Stimulated activated CD4-positive, alpha-beta T cell treated with anti-CD3 and anti-CD28 coated beads, Interleukin-1b, Interleukin-23, amount 100 ng/mL, for 4 hours (primary cell): ENCODE measurements at regions not wholly inside any gene's neighbourhood (a gene's known extent, or its start where the extent isn't known, plus 50 kb on each side); places are given as distances from the start of the nearest gene placed in this dataset.

Experiments used
- DNase-seq, 2 donors: peaks; one replicate each; pipeline ENCODE4 v3.0.0-alpha.2; 2020; ENCODE audit warnings: low read depth in 2 of 2

DNA sequence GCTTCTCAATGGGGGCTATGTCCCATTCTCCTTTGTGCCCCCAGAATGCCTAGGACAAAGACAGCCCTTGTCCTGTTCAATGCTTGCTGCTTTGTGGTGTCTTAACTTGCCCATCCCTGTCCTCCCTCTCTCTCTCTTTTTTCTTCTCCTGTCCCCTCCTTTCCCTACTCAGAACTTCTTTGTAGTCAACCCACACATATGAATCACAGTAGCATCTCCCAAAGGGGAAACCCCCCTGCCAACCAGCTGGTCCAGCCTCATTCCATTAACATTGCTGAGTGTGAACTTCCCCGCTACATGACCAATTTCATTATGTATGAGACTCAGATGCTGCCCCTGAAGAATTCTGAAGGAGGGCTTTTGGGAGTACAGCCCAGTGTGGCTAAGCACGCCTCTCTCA lies 408.3 kb downstream of the ENC1 start:
- no peak for DNase-seq

DNA sequence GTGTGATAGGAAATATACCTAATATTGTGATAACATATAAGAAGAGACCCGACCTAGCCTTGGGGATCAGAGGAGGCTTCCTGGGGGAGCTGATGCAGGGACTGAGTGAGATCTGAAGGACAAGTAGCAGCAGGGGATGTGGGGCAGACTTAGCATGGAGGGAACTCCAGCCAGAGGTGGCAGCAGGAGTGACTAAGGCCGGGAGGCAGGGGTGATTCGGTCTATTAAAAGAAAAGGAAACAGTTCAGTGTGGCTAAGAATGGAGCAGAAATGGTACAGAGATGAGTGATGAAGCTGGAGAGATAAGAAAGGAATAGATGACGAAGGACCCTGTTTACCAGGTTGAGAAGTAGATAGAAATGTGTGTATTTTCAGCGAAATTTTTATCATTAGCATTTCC lies 408.8 kb downstream of the ENC1 start:
- no peak for DNase-seq

DNA sequence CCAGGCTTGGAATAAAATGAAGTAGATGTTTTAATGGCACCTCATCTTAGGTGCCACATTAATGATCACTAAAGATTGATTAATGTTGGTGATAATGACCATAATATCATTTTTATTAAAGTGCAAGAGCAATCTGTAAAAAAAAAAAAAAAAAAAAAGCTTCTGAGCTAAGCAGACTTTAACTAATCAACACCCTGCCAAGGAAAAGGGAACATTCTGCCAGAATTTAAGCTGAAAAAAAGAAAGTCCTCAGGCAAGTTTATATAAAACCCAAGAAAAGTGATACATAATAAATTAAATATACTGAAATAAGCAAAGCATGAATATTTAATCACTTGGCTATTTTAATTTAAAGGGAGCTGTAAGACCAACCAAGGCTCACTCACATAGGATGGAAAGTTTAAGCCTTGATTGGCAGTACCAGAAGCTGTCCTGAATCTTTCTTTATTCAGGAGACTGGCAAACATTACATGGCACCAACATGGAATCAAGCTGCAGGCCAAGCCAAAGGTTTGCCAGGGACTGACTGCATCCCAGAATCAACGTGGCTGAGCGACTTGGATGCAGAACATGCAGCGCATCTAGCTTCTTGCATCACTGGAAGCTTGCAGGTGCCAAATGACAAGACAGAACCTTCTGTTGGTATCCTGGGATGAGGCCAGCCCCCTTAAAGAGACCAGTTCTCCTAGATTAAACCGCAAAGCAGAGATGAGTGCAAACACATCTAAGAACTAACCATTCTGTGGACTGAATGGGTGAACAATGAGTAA lies 413.6 kb downstream of the ENC1 start:
- no peak for DNase-seq

DNA sequence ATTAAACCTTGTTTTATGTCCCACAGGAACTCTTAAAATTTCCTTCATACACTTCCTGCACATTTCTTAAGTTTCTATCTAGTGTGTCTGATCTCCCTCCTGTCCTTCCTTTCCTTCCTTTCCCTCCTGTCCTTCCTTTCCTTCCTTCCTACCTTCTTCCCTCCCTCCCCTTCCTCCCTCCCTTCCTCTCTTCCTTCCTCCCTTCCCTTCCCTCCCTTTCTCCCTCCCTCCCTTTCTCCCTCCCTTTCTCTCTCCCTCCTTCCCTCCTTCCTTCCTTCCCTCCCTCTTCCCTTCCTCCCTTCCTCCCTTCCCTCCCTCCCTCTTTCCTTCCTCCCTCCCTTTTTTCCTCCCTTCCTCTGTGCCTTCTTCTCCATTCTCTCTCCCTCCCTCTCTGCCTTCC lies 414.9 kb downstream of the ENC1 start:
- DNase-seq = no peak

DNA sequence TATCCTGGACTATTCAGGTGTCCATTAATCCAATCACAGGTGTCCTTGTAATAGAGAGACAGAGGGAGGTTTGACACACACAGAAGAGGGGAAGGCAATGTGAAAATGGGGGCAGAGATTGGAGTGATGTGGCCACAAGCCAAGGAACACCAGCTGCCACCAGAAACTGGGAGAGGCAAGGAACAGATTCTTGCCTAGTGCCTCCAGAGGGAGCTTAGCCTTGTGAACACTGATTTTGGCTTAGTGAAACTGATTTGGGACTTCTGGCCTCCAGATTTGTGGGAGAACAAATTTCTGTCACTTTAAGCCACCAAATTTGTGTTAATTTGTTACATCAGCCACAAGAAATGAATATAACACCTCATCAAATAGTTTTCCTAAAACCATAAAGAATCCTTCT lies 416.2 kb downstream of the ENC1 start:
- no peak for DNase-seq

DNA sequence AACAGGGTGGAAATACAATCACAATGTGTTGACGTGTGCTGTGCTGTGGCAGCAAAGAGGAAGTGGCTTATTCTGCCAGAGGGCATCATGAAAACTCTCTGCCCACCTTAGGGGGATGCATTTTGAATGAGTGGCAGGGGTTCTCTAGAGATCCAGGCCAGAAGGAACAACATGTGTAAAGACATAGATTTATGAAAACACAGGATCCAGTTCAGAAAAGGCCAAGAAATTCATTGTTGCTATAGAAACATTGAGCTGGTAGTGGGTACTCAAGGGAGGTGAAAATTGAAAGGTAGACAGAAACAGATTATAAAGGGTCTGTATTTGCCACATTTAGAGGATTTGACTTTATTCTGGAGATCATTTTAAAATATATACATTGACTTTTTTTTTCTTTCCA lies 417.7 kb downstream of the ENC1 start:
- DNase-seq = no peak

DNA sequence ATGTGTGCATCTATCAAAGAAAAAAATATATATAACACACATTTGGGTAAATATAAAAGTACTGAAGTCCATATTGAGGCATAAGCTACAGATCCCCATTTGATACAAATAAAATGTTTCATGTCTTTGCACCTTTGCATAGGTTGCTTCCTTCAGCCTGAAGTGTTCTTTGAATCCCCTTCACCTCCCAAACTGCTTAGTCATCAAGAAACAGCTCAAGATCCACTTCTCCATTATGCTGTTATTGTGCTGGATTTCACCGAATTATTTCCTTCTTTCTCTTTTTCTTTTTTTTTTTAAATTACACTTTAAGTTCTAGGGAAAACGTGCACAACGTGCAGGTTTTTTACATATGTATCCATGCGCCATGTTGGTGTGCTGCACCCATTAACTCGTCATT lies 419.1 kb downstream of the ENC1 start:
- DNase-seq = no peak

DNA sequence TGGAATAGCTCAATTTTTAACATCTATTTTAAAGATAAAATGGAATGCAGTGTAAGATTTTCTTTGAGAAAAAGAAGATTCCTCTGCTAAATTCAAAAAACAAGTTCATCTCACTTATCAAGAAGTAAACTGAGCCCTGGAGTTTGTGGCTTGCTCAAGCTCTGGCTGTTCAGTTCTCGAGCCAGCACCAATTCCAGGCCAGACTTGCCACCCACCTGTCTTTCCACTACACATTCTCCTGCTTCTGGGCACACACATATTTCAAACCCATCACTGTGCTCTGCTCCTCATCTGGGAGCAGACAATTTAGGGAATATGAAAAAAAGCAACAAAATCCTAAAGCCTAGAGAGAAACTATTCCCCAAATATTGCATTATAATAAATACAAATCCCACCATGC lies 424.5 kb downstream of the ENC1 start:
- no peak for DNase-seq

DNA sequence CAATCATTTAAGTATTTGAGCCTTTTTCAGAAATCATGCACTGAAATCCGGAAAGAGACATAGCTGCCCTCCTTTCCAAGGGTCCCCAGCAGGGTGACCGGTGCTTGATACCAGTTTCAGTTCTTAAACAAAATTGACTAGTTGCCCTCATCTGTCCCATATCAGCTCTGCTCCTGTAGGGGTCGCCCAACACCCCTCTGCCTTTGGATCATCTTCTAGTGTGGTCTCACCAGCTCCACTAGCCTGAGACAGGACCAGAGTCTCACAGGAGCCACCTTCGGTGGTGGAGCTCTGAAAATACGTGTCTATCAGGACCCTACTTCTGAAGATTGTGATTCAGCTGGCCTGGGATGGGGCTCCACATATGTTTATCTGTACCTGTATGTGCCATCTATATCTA lies 428.2 kb downstream of the ENC1 start:
- no peak for DNase-seq

DNA sequence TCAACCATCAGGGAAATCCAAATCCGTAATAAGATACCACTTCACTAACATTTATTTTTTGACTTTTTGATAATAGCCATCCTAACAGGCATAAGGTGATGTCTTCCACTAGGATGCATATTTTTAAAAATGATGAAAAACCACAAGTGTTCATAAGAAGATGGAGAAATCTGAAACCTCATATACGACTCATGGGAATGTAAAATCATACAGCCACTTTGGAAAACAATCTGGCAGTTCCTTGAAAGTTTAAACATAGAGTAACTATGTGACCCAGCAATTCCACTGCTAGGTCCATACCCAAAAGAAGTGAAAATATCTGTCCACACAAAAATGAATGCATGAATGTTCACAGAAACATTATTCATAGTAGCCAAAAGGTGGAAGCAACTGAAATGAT lies 431.0 kb downstream of the ENC1 start:
- no peak for DNase-seq

DNA sequence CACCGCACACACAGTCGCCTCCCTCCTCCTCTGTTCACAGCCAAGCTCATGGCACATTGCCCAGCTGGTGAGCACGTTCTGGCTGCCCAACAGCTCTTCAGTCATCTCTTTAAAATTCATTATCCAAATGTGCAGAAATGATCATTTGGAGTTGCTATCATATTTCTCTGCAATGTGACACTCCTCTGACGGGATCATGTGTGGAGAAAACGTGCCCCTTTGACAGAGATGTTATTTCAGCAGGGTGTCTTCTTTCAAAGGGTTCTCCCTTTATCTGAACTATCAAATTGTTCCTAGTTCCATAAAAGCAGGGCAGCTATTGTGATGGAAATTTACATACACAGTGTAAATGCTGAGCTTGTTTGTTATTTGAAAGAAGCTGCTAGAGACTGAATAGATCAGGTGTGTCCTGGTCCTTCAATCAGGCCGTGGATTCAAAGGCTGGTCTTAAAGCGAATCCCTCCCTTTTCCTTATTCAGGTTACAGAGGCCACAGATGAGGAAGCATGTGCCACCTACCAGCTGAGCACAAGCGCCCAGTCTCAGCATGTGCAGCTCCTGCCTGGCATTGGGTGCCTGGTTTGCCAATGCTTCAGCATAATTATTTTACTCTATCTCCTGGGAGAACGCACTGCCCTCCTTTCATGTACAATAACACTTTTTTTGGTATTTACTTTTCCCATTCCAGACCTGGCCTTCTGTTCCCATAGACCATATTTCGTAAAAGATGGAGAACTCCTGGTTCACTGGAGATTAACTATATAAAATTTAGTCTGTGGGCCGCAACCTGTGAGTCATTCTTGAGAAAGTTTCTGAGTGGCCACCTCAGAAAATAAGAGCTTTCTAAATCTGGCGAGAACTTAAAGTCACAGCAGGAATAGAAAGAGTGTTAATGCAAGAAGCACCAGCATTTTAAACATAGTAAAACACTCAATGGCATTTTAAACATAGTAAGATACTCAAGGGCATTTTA lies 433.7 kb downstream of the ENC1 start:
- DNase-seq = no peak

DNA sequence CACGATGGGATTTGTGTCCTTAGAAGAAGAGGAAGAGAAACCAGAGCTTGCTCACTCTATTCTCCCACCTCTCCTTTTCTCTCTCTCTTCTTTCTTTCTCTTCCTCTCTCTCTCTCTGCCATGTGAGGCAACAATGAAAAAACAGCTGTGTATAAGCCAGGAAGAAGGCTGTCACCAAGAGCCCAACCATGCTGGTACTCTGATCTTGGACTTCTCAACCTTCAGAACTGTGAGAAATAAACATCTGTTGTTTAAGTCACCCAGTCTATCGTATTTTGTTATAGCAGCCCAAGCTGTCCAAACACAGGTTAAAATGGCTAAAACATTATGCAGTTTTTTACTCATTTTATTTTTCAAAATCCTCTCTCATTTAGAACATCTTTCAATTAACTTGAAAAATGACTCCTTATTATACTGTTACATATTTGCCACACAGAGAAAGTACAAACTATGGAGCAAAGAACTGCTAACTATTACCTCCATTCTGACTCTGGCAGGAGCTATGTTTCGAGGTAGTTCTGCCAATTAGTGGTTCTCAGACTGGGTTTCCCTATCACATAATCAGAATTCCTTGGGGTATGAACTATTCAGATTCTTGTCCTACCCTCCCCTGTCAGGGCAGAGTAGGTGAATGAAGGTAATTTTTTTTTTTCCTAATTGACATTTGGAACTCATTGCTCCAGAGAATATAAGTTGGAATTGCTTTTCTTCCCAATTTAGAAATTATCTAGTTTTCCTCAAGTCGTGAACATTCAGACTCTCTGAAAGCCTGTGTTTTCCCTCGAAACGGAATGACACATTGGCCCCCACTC lies 434.6 kb downstream of the ENC1 start:
- DNase-seq = no peak

DNA sequence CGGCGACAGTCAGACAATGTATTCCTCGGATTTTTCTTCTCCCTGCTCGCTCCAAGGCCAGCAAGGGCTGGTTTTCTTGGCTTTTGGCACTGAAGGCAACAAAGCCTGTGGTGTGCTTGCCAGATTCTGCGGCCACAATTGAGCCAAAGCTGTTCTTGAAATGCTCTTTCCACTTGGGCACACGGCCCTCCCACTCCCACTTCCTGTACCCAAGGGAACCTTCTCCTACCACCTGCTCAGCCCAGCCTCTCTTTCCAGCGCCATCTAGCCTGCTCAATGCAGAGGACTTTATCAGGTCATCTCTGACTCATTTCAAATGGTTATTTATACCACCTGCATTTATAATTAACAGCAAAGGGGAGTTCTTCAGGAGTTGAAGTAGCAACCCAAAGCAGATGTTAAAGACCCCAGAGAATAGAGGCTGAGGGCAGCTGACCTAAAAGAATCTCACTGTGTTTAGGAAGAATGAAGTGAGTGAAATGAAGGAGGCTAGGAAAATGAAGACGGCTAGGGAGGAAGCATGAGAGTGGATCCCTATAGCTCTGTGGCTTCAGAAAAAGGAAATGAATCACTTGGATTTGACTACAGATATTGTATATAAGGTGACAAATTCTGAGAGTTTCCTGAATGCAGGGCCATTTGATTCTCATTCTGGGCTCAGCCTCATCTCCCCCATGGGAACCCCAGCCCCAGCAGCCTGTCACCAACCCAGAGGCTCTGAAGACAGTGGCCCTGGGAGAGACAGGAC lies 439.0 kb downstream of the ENC1 start:
- no peak for DNase-seq

DNA sequence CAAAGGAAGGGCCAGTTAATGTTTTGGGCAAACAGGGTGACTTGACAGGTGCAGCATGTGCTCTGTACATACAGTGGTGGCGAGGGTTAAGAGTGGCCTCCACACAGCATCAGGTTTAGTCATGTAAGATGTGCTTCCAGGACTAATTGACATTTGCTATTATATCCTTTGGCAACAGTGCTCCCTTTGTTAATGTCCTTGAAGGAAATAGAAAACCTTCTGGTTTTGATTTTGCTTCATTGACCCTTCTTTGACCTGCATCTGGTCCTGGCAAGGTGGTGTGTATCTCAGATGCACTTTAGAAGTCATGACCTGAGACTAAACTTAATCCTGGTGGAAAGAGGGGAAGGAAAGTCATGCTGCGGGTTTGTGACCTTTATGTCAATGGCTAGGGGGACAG lies 440.0 kb downstream of the ENC1 start:
- no peak for DNase-seq

DNA sequence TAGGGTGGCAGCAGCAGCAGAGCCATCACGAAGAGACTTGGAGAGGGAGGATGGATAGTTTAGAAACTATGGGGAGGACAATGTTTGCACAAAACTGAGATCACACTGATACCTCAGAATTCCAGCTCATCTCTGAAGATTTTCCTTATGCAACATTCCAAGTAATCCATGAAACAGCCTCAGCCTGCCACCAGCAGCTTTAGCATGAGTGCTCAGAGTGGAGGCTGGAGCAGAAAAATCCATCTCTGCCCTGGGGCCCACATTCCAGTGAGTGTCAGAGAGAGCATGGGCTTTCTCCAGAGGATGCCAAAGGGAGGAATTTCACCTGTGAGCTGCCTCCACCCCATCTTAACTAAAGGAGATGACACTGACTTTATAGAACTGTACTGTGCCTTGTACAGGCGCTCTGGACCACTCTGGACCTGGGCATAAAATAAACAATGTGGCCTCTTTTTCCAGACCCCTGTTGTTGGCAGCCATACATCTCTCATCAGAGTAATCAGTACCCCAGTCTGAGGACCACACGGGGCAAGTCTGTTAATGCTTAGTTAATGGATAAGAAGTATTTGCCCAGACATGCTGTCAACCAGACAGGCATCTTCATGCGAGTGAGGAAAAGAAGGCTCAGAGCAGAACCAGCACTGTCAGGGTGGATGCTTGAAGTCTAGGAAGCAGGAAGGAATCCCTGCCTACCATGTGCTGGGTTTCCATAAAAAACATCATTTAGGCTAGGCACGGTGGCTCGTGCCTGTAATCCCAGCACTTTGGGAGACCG lies 440.9 kb downstream of the ENC1 start:
- DNase-seq = no peak

DNA sequence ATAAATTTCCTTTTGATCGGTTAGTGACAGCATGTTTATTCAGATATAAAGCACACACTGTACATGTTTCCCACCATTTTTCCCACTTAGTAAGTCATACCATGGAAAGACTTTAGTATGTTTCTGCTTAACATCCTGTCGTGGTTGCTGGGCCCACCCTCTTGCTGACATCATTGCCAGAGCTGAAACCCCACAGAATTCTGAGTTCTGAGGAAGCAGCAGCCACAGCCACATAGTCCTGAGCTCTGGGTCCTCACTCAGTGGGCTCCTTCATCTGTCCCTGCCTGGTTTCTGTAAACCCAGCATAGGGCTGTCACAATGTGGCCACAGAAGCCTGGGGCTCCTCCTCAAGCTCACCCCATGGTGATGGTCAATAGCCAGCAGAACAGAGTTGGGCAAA lies 441.5 kb downstream of the ENC1 start:
- no peak for DNase-seq

DNA sequence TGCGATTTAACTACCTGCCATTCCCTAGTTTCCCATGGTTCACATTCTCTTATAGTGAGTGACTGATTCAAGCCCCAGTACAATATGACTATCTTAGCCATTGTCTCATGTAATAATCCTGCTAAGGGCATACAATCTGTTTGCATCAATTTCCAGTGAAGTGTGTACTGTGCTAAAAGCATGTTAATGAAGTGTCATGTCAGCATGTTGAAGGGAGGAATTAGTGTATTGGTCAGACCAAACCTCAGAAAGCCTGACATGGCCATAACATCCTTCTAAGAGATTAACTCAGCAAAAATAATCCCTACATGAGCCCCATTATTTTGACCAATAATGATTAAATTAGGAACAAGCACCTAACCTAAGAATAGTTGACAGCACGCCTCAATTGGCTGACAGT lies 442.4 kb downstream of the ENC1 start:
- no peak for DNase-seq

DNA sequence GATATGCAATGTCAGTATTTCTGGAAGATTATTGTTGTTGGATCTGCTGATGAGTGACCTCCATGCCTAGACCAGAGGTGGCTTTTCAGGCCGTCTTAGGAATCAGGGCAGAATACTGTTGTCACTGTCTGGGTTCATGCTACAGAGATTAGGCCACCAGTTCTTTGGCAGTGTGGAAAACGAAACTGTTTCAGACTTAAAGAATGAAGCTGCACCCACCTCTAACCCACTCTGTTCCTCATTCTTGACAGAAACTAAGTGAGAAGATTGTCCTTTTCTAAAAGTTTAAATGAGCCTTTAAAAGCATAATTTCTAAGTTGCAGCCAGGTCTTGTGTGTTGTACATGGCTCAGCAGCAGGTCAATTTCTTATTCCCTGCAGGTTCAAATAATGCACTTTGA lies 444.3 kb downstream of the ENC1 start:
- DNase-seq = no peak

DNA sequence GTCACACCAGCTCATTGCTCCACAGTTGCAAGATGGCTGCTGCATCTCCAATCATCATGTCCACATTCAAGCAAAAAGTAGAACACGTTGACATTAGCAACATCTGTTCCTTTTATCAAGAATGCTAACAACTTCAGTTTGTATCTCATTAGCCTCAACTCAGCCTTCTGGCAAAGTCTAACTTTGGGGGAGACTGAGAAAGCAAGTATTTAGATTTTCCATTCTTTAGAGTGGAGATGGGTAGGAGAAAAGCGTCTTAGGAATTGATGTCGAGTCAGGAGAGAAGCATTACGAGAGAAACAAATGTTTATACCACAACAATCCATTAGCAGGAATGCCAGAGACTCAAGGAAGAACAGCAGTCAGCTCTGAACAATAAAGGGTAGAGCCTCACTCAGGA lies 446.3 kb downstream of the ENC1 start:
- DNase-seq = no peak

DNA sequence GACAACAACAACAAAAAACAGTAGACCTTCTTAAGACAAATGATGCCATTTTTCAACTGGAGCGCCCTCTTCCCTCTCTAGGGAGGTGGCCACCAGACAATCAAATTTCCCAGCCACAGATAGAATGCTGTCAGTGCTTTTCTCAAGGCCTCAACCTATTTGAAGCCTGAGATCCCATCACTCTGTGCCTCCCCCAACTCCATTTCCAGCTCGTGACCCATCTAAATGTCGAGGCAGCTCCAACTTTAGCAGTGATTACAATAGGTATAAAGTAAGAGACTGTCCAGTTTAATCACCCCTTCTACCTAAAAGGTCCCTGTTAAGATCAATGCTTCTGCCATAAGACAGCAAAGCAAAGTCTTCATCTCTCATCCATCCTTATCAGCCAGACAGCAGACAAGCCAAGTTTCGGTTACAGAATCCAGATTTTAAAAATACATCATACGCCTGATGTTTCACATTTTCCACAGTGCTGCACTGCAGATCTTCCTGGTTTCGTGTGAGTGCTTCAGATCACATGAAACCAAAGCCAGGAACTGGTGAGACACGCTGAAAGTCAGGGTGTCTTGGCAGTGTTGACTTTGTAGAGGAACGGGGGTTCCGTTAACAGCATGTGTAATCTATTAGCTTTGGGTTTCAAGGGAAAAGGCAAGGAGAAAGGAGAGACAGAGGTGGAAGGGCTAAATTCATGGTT lies 447.8 kb downstream of the ENC1 start:
- no peak for DNase-seq
